ENCODE measurements at regions not wholly inside any gene's neighbourhood (a gene's known extent, or its start where the extent isn't known, plus 50 kb on each side); places are given as distances from the start of the nearest gene placed in this dataset.

GRCh38 chr12:125312471-125312870 lies 247.2 kb downstream of the AACS start:
- TF ChIP-seq CTCF (conservative IDR thresholded peaks at IDR 0.05) (no peak), ZFX (IDR thresholded peaks at IDR 0.05) (no peak)
